ENCODE measurements at regions not wholly inside any gene's neighbourhood (a gene's known extent, or its start where the extent isn't known, plus 50 kb on each side); places are given as distances from the start of the nearest gene placed in this dataset.

GRCh38 chr6:9914951-9915350 is 499.9 kb downstream of the TFAP2A start:
- H3K4me3 Mint-ChIP-seq: no peak overlapping the region
- H3K27me3 Mint-ChIP-seq: peaks cover 0 to 3% of the 10 kb centered on the region in 2 donors
- H3K9me3 Mint-ChIP-seq: peaks cover 2 to 11% (median 6%) of the 10 kb centered on the region in 3 donors
- ChIA-PET CTCF (no interaction called here), POLR2A (no interaction called here)
- Histone ChIP-seq H3K9me3 (no peaks in the 10 kb centered on the region), H3K27ac (ENCODE audit: low read length) (no peak overlapping the region), H3K4me3 (ENCODE audit: control insufficient read depth in 1 of 2, extremely low read depth in 1 of 2, low read length in 1 of 2) (no peak overlapping the region), H3K4me1 (ENCODE audit: control insufficient read depth in 1 of 2, extremely low read depth in 1 of 2, insufficient read depth in 2 of 2, low read length in 2 of 2) (no peaks in the 10 kb centered on the region), H3K27me3 (replicated peaks in 1 of 2; ENCODE audit: control insufficient read depth in 2 of 2, extremely low read depth in 1 of 2, insufficient read depth in 2 of 2, low read length in 1 of 2) (no peaks in the 10 kb centered on the region), H3K36me3 (ENCODE audit: control insufficient read depth in 2 of 2, extremely low read depth in 1 of 2, insufficient read depth in 1 of 2, low read length in 1 of 2) (no peaks in the 10 kb centered on the region)
- no peaks in the 10 kb centered on the region for H3K36me3 Mint-ChIP-seq
- DNase-seq (no peak), ATAC-seq (replicated peaks in 1 of 4) (no peak)
- WGBS (ENCODE audit: insufficient coverage): no CpG with 5 or more reads among the region's 5 CpGs
- H3K4me1 Mint-ChIP-seq: no peaks in the 10 kb centered on the region
- no peak overlapping the region for H3K27ac Mint-ChIP-seq

GRCh38 chr6:9901376-9901775 is 513.5 kb downstream of the TFAP2A start:
- no peak overlapping the region for H3K4me3 ChIP-seq (ENCODE audit: control insufficient read depth in 1 of 2, extremely low read depth in 1 of 2, low read length in 1 of 2)
- no peak for ATAC-seq (replicated peaks in 1 of 4)
- H3K27ac ChIP-seq (ENCODE audit: low read length): no peak overlapping the region
- H3K4me1 Mint-ChIP-seq: no peaks in the 10 kb centered on the region
- POLR2A ChIA-PET: no interaction called here
- H3K4me1 ChIP-seq (ENCODE audit: control insufficient read depth in 1 of 2, extremely low read depth in 1 of 2, insufficient read depth in 2 of 2, low read length in 2 of 2): no peaks in the 10 kb centered on the region
- H3K36me3 ChIP-seq (ENCODE audit: control insufficient read depth in 2 of 2, extremely low read depth in 1 of 2, insufficient read depth in 1 of 2, low read length in 1 of 2): no peaks in the 10 kb centered on the region
- WGBS (ENCODE audit: insufficient coverage): no CpG with 5 or more reads among the region's 1 CpG
- CTCF ChIA-PET: no interaction called here
- no peak overlapping the region for H3K4me3 Mint-ChIP-seq
- DNase-seq: no peak
- no peaks in the 10 kb centered on the region for H3K36me3 Mint-ChIP-seq
- H3K27me3 ChIP-seq (replicated peaks in 1 of 2; ENCODE audit: control insufficient read depth in 2 of 2, extremely low read depth in 1 of 2, insufficient read depth in 2 of 2, low read length in 1 of 2): no peaks in the 10 kb centered on the region
- no peaks in the 10 kb centered on the region for H3K27me3 Mint-ChIP-seq
- no peaks in the 10 kb centered on the region for H3K9me3 ChIP-seq
- H3K9me3 Mint-ChIP-seq: peaks cover 0 to 3% (median 3%) of the 10 kb centered on the region in 3 donors
- no peak overlapping the region for H3K27ac Mint-ChIP-seq

GRCh38 chr6:9896806-9897205 is 518.1 kb downstream of the TFAP2A start:
- H3K4me3 Mint-ChIP-seq: no peak overlapping the region
- ATAC-seq (replicated peaks in 1 of 4): no peak
- WGBS (ENCODE audit: insufficient coverage): no CpG with 5 or more reads among the region's 3 CpGs

GRCh38 chr6:9890893-9891292 is 524.0 kb downstream of the TFAP2A start:
- POLR2A ChIA-PET: no interaction called here
- WGBS (ENCODE audit: insufficient coverage): 69% methylated on average over 3 of the region's 4 CpGs
- no peaks in the 10 kb centered on the region for H3K4me1 ChIP-seq (ENCODE audit: control insufficient read depth in 1 of 2, extremely low read depth in 1 of 2, insufficient read depth in 2 of 2, low read length in 2 of 2)
- Mint-ChIP-seq H3K36me3 (no peaks in the 10 kb centered on the region), H3K27ac (no peak overlapping the region), H3K4me3 (no peak overlapping the region), H3K9me3 (peaks cover 0 to 24% (median 18%) of the 10 kb centered on the region in 3 donors), H3K4me1 (no peaks in the 10 kb centered on the region), H3K27me3 (no peaks in the 10 kb centered on the region)
- DNase-seq (no peak), ATAC-seq (replicated peaks in 1 of 4) (no peak)
- no peak overlapping the region for H3K27ac ChIP-seq (ENCODE audit: low read length)
- no peaks in the 10 kb centered on the region for H3K9me3 ChIP-seq
- H3K36me3 ChIP-seq (ENCODE audit: control insufficient read depth in 2 of 2, extremely low read depth in 1 of 2, insufficient read depth in 1 of 2, low read length in 1 of 2): no peaks in the 10 kb centered on the region
- no peaks in the 10 kb centered on the region for H3K27me3 ChIP-seq (replicated peaks in 1 of 2; ENCODE audit: control insufficient read depth in 2 of 2, extremely low read depth in 1 of 2, insufficient read depth in 2 of 2, low read length in 1 of 2)
- no peak overlapping the region for H3K4me3 ChIP-seq (ENCODE audit: control insufficient read depth in 1 of 2, extremely low read depth in 1 of 2, low read length in 1 of 2)
- CTCF ChIA-PET: no interaction called here

More at GRCh38 chr6:9896806-9897205, 518.1 kb downstream of the TFAP2A start:
- Histone ChIP-seq H3K4me3 (ENCODE audit: control insufficient read depth in 1 of 2, extremely low read depth in 1 of 2, low read length in 1 of 2) (no peak overlapping the region), H3K27me3 (replicated peaks in 1 of 2; ENCODE audit: control insufficient read depth in 2 of 2, extremely low read depth in 1 of 2, insufficient read depth in 2 of 2, low read length in 1 of 2) (no peaks in the 10 kb centered on the region), H3K9me3 (no peaks in the 10 kb centered on the region), H3K27ac (ENCODE audit: low read length) (no peak overlapping the region), H3K4me1 (ENCODE audit: control insufficient read depth in 1 of 2, extremely low read depth in 1 of 2, insufficient read depth in 2 of 2, low read length in 2 of 2) (no peaks in the 10 kb centered on the region), H3K36me3 (ENCODE audit: control insufficient read depth in 2 of 2, extremely low read depth in 1 of 2, insufficient read depth in 1 of 2, low read length in 1 of 2) (no peaks in the 10 kb centered on the region)
- no peaks in the 10 kb centered on the region for H3K36me3 Mint-ChIP-seq
- no peaks in the 10 kb centered on the region for H3K27me3 Mint-ChIP-seq
- DNase-seq: no peak
- ChIA-PET CTCF (no interaction called here), POLR2A (no interaction called here)
- H3K4me1 Mint-ChIP-seq: no peaks in the 10 kb centered on the region
- H3K9me3 Mint-ChIP-seq: peaks cover 0 to 7% (median 6%) of the 10 kb centered on the region in 3 donors
- H3K27ac Mint-ChIP-seq: no peak overlapping the region

- ATAC-seq (replicated peaks in 1 of 4): no peak
- Mint-ChIP-seq H3K27ac (no peak overlapping the region), H3K27me3 (no peaks in the 10 kb centered on the region)
Observed at GRCh38 chr6:9890469-9890868, 524.4 kb downstream of the TFAP2A start.

GRCh38 chr6:9878535-9878934 is 536.3 kb downstream of the TFAP2A start:
- H3K36me3 ChIP-seq (ENCODE audit: control insufficient read depth in 2 of 2, extremely low read depth in 1 of 2, insufficient read depth in 1 of 2, low read length in 1 of 2): no peaks in the 10 kb centered on the region
- POLR2A ChIA-PET: no interaction called here
- Mint-ChIP-seq H3K4me3 (no peak overlapping the region), H3K27me3 (no peaks in the 10 kb centered on the region), H3K4me1 (no peaks in the 10 kb centered on the region), H3K36me3 (no peaks in the 10 kb centered on the region), H3K9me3 (peaks cover 0 to 21% (median 18%) of the 10 kb centered on the region in 3 donors), H3K27ac (no peak overlapping the region)
- no CpG with 5 or more reads among the region's 1 CpG for WGBS (ENCODE audit: insufficient coverage)
- DNase-seq (no peak), ATAC-seq (replicated peaks in 1 of 4) (no peak)
- no peaks in the 10 kb centered on the region for H3K4me1 ChIP-seq (ENCODE audit: control insufficient read depth in 1 of 2, extremely low read depth in 1 of 2, insufficient read depth in 2 of 2, low read length in 2 of 2)
- no peaks in the 10 kb centered on the region for H3K9me3 ChIP-seq
- H3K27me3 ChIP-seq (replicated peaks in 1 of 2; ENCODE audit: control insufficient read depth in 2 of 2, extremely low read depth in 1 of 2, insufficient read depth in 2 of 2, low read length in 1 of 2): no peaks in the 10 kb centered on the region
- CTCF ChIA-PET: no interaction called here
- H3K27ac ChIP-seq (ENCODE audit: low read length): no peak overlapping the region
- no peak overlapping the region for H3K4me3 ChIP-seq (ENCODE audit: control insufficient read depth in 1 of 2, extremely low read depth in 1 of 2, low read length in 1 of 2)

More at GRCh38 chr6:9890469-9890868, 524.4 kb downstream of the TFAP2A start:
- DNase-seq: no peak
- Histone ChIP-seq H3K4me3 (ENCODE audit: control insufficient read depth in 1 of 2, extremely low read depth in 1 of 2, low read length in 1 of 2) (no peak overlapping the region), H3K27me3 (replicated peaks in 1 of 2; ENCODE audit: control insufficient read depth in 2 of 2, extremely low read depth in 1 of 2, insufficient read depth in 2 of 2, low read length in 1 of 2) (no peaks in the 10 kb centered on the region), H3K9me3 (no peaks in the 10 kb centered on the region), H3K36me3 (ENCODE audit: control insufficient read depth in 2 of 2, extremely low read depth in 1 of 2, insufficient read depth in 1 of 2, low read length in 1 of 2) (no peaks in the 10 kb centered on the region), H3K27ac (ENCODE audit: low read length) (no peak overlapping the region), H3K4me1 (ENCODE audit: control insufficient read depth in 1 of 2, extremely low read depth in 1 of 2, insufficient read depth in 2 of 2, low read length in 2 of 2) (no peaks in the 10 kb centered on the region)
- H3K4me3 Mint-ChIP-seq: no peak overlapping the region
- ChIA-PET CTCF (no interaction called here), POLR2A (no interaction called here)
- peaks cover 0 to 25% (median 18%) of the 10 kb centered on the region in 3 donors for H3K9me3 Mint-ChIP-seq
- no peaks in the 10 kb centered on the region for H3K36me3 Mint-ChIP-seq
- H3K4me1 Mint-ChIP-seq: no peaks in the 10 kb centered on the region
- WGBS (ENCODE audit: insufficient coverage): no CpG with 5 or more reads among the region's 3 CpGs

- Histone ChIP-seq H3K27ac (ENCODE audit: low read length) (no peak overlapping the region), H3K4me3 (ENCODE audit: control insufficient read depth in 1 of 2, extremely low read depth in 1 of 2, low read length in 1 of 2) (no peak overlapping the region), H3K27me3 (replicated peaks in 1 of 2; ENCODE audit: control insufficient read depth in 2 of 2, extremely low read depth in 1 of 2, insufficient read depth in 2 of 2, low read length in 1 of 2) (no peaks in the 10 kb centered on the region), H3K9me3 (no peaks in the 10 kb centered on the region), H3K4me1 (ENCODE audit: control insufficient read depth in 1 of 2, extremely low read depth in 1 of 2, insufficient read depth in 2 of 2, low read length in 2 of 2) (no peaks in the 10 kb centered on the region), H3K36me3 (ENCODE audit: control insufficient read depth in 2 of 2, extremely low read depth in 1 of 2, insufficient read depth in 1 of 2, low read length in 1 of 2) (no peaks in the 10 kb centered on the region)
- DNase-seq: no peak
- ChIA-PET POLR2A (no interaction called here), CTCF (no interaction called here)
- Mint-ChIP-seq H3K36me3 (no peaks in the 10 kb centered on the region), H3K27ac (no peak overlapping the region), H3K27me3 (no peaks in the 10 kb centered on the region), H3K4me1 (no peaks in the 10 kb centered on the region), H3K9me3 (peaks cover 0 to 18% (median 15%) of the 10 kb centered on the region in 3 donors), H3K4me3 (no peak overlapping the region)
- WGBS (ENCODE audit: insufficient coverage): no CpG with 5 or more reads among the region's 4 CpGs
- no peak for ATAC-seq (replicated peaks in 1 of 4)
Observed at GRCh38 chr6:9875605-9876353, 539.1 kb downstream of the TFAP2A start.
